ENCODE measurements at regions not wholly inside any gene's neighbourhood (a gene's known extent, or its start where the extent isn't known, plus 50 kb on each side); places are given as distances from the start of the nearest gene placed in this dataset.

DNA sequence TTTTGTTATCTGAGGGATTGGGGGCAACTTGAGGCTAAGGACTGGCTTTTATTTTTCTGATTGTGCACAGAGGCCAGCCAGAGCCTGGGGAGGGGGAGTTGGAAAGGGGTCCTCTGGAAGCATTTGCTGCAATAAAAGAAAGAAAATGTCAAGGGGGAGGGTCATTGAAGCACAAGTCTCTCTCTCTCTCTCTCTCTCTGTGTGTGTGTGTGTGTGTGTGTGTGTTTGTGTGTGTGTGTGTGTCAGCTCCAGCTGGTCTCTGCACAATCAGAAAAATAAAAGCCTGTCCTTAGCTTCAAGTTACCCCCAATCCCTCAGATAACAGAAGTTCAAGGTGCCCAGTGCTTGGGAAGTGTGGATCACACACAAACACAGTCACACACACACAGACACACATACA lies 52.1 kb upstream of the CCDC174 start:
- DNase-seq (ENCODE audit: low spot score) = no peak
- H3K27ac ChIP-seq = no peak overlapping the region
- TF ChIP-seq, protein P1, sequence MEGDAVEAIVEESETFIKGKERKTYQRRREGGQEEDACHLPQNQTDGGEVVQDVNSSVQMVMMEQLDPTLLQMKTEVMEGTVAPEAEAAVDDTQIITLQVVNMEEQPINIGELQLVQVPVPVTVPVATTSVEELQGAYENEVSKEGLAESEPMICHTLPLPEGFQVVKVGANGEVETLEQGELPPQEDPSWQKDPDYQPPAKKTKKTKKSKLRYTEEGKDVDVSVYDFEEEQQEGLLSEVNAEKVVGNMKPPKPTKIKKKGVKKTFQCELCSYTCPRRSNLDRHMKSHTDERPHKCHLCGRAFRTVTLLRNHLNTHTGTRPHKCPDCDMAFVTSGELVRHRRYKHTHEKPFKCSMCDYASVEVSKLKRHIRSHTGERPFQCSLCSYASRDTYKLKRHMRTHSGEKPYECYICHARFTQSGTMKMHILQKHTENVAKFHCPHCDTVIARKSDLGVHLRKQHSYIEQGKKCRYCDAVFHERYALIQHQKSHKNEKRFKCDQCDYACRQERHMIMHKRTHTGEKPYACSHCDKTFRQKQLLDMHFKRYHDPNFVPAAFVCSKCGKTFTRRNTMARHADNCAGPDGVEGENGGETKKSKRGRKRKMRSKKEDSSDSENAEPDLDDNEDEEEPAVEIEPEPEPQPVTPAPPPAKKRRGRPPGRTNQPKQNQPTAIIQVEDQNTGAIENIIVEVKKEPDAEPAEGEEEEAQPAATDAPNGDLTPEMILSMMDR (conservative IDR thresholded peaks at IDR 0.05; ENCODE audit: low read depth) = no peak
- ChIA-PET POLR2A (ENCODE audit: low non-redundant PET) (no interaction called here), CTCF (no interaction called here)

DNA sequence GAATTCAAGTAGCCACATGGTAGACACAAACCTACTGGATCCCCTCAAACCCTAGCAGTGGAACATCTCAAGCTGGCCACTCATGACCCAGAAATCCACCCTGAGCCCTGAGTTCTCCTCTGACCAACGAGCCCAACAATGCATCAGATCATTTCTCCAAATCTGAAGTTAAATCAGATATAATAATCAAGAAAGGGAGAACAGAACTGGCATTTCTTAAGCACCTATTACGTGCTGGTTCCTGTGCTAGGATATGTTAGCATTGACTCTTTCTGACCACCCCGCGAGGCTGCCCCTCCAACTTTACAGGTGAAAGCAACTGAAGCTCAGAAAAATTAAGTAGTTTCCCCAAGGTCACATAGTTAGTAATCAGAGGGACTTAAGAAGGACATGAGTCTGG lies 51.5 kb upstream of the CCDC174 start:
- ChIA-PET CTCF (interaction anchor here (0.6 to 1.2 kb wide), 2 partner anchors 17 to 100 kb away, joined by 3 to 4 read pairs; no protein-coding TSS in a partner anchor), POLR2A (ENCODE audit: low non-redundant PET) (no interaction called here)
- no peak overlapping the region for H3K27ac ChIP-seq
- no peak for DNase-seq (ENCODE audit: low spot score)
- TF ChIP-seq, protein P1 (conservative IDR thresholded peaks at IDR 0.05; ENCODE audit: low read depth) = no peak

DNA sequence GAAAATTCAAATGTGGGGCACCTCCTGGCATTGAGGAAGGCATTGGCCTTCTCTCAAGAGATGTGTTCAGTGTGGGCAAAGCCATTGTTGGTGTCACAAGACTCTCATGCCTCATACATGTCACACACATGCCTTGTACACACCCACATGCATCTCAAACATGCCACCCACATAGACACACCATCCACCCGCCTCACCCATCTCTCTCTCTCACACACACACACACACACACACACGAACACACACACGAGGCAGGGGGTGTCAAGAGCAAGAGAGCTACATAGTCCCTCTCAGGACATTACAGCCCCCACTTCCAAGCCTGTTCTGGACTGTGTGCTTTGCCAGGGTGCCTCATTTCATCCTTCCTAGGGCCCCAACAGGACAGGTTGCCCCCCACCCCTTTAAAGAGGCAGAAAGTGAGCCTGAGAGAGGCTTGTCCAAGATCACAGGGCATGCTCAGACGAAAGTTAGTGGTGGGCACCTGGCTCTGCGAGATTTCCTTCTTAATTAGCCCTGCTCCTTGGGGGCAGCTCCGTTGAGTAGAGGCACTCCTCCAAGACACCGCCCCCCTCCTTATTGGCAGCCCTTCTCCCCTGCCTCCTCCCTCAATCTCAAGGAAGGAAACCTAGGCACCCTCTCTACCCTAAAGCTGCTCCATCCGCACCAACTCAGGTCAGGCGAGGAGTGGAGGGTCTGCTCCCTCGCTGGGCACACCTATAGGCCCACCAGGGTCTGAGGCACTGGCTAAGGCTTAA lies 50.5 kb upstream of the CCDC174 start:
- ChIA-PET CTCF (interaction anchor here (0.6 to 1.2 kb wide), 2 partner anchors 16 to 101 kb away, joined by 3 to 4 read pairs; no protein-coding TSS in a partner anchor), POLR2A (ENCODE audit: low non-redundant PET) (no interaction called here)
- DNase-seq (ENCODE audit: low spot score) = no peak
- H3K27ac ChIP-seq = no peak overlapping the region
- TF ChIP-seq, protein P1 (conservative IDR thresholded peaks at IDR 0.05; ENCODE audit: low read depth) = no peak

DNA sequence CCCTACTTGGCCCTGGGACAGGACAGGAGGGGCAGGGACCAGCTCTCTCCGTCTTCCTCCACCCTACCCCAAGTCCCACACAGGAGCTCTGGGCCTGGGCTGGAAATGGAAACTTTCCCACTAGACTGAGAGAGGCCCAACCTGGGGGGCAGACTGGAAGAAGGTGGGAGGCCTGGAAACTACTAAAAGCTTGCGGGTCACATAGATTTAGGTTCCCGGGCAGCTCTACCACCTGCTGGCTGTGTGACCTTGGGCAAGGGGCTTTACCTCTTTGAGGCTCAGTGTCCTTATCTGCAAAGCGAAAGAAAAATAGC lies 49.9 kb upstream of the CCDC174 start:
- CTCF ChIA-PET = no interaction called here
- POLR2A ChIA-PET (ENCODE audit: low non-redundant PET) = no interaction called here
- no peak for DNase-seq (ENCODE audit: low spot score)
- no peak overlapping the region for H3K27ac ChIP-seq
- TF ChIP-seq, protein P1 (conservative IDR thresholded peaks at IDR 0.05; ENCODE audit: low read depth) = no peak
